Left lung (tissue), 4 donors: ENCODE measurements at regions not wholly inside any gene's neighbourhood (a gene's known extent, or its start where the extent isn't known, plus 50 kb on each side); places are given as distances from the start of the nearest gene placed in this dataset.

Experiments
- ATAC-seq: fragments of 200-7000 bp; cut with Tn5 transposase; one replicate; pipeline ENCODE4 v1.9.1; 2020; ENCODE audit warnings: moderate library complexity
- DNase-seq, 4 donors: peaks; one replicate each; pipeline ENCODE4 v3.0.0-alpha.2; 2013 to 2020
- H3K27ac ChIP-seq, 2 donors: fragments of 200-600 bp; sonication (generic) in 1 of 2; one replicate each; pipeline versions ENCODE4 v1.5.0 to v1.8.0; 2020 to 2021
- H3K27me3 ChIP-seq, 2 donors: fragments of 200-600 bp; sonication (generic) in 1 of 2; one replicate each; pipeline versions ENCODE4 v1.5.0 to v1.8.0; 2020 to 2021
- H3K36me3 ChIP-seq, 2 donors: fragments of 200-600 bp; sonication (generic) in 1 of 2; one replicate each; pipeline versions ENCODE4 v1.5.0 to v1.8.0; 2020 to 2021
- H3K4me1 ChIP-seq, 2 donors: fragments of 200-600 bp; one replicate each; pipeline ENCODE4 v1.8.0; 2021
- H3K4me3 ChIP-seq, 2 donors: fragments of 200-600 bp; sonication (generic) in 1 of 2; one replicate each; pipeline versions ENCODE4 v1.5.0 to v1.8.0; 2020 to 2021; ENCODE audit warnings: mild to moderate bottlenecking in 1 of 2
- H3K9me3 ChIP-seq, 2 donors: fragments of 200-600 bp; sonication (generic) in 1 of 2; one replicate each; pipeline versions ENCODE4 v1.5.0 to v1.8.0; 2020 to 2021
- CTCF ChIP-seq, 2 donors: fragments of 200-600 bp; sonication (generic) in 1 of 2; IDR thresholded peaks; one replicate each; pipeline versions ENCODE4 v1.5.0 to v1.8.0; 2021; ENCODE audit warnings: antibody characterized with exemption in 2 of 2
- intact Hi-C, 2 donors: fragments of 100-400 bp; cut with DNase I; formaldehyde crosslinking; loops; one replicate each; pipeline versions ENCODE4 v1.11.2 to v1.14.2; 2022
- donor health status: DM: no; HTN: yes; CAD: no.
- donor health status: DM: no; HTN: no; CAD: no.

- no peaks in the 10 kb centered on the region for H3K27me3 ChIP-seq
- TF ChIP-seq CTCF (IDR thresholded peaks at IDR 0.05) = no peak
- DNase-seq (no peak), ATAC-seq (no peak)
- no peaks in the 10 kb centered on the region for H3K36me3 ChIP-seq
- no peaks in the 10 kb centered on the region for H3K9me3 ChIP-seq
- intact Hi-C loops = no loop called here
- no peak overlapping the region for H3K4me3 ChIP-seq
- H3K4me1 ChIP-seq = peaks cover 0 to 7% of the 10 kb centered on the region in 2 donors
- peak overlapping the region in 1 of 2 donors; percentile 55 for H3K27ac ChIP-seq
Observed at GRCh38 chr6:21997119-21998037, 299.5 kb downstream of the PRL start.

- TF ChIP-seq CTCF (IDR thresholded peaks at IDR 0.05) = no peak
- no peak overlapping the region for H3K4me3 ChIP-seq
- H3K27ac ChIP-seq = peak overlapping the region; percentile 4 to 23
- no peaks in the 10 kb centered on the region for H3K27me3 ChIP-seq
- peaks cover 0 to 7% of the 10 kb centered on the region in 2 donors for H3K4me1 ChIP-seq
- ATAC-seq (no peak), DNase-seq (no peak)
- no peaks in the 10 kb centered on the region for H3K9me3 ChIP-seq
- no peaks in the 10 kb centered on the region for H3K36me3 ChIP-seq
- intact Hi-C loops = no loop called here
Observed at GRCh38 chr6:21998582-21998981, 298.3 kb downstream of the PRL start.

- Histone ChIP-seq H3K27ac (peak overlapping the region; percentile 4 to 23), H3K27me3 (no peaks in the 10 kb centered on the region), H3K4me1 (peaks cover 0 to 7% of the 10 kb centered on the region in 2 donors), H3K36me3 (no peaks in the 10 kb centered on the region), H3K9me3 (no peaks in the 10 kb centered on the region), H3K4me3 (no peak overlapping the region)
- ATAC-seq (peak; percentile 14), DNase-seq (no peak)
- TF ChIP-seq CTCF (IDR thresholded peaks at IDR 0.05) = no peak
- intact Hi-C loops = no loop called here
Observed at GRCh38 chr6:21999012-21999528, 297.8 kb downstream of the PRL start.

GRCh38 chr6:21999741-22000140, 297.1 kb downstream of the PRL start:
- H3K9me3 ChIP-seq = no peaks in the 10 kb centered on the region
- no peaks in the 10 kb centered on the region for H3K36me3 ChIP-seq
- H3K27ac ChIP-seq = no peak overlapping the region
- no peak overlapping the region for H3K4me3 ChIP-seq
- H3K4me1 ChIP-seq = peaks cover 0 to 7% of the 10 kb centered on the region in 2 donors
- DNase-seq (no peak), ATAC-seq (no peak)
- no peaks in the 10 kb centered on the region for H3K27me3 ChIP-seq
- intact Hi-C loops = no loop called here
- no peak for TF ChIP-seq CTCF (IDR thresholded peaks at IDR 0.05)

- Histone ChIP-seq H3K27me3 (no peaks in the 10 kb centered on the region), H3K27ac (no peak overlapping the region), H3K9me3 (no peaks in the 10 kb centered on the region), H3K4me1 (peaks cover 0 to 7% of the 10 kb centered on the region in 2 donors), H3K4me3 (no peak overlapping the region), H3K36me3 (no peaks in the 10 kb centered on the region)
- no peak for TF ChIP-seq CTCF (IDR thresholded peaks at IDR 0.05)
- intact Hi-C loops = no loop called here
- DNase-seq = no peak
- no peak for ATAC-seq
Observed at GRCh38 chr6:22001396-22002027, 295.3 kb downstream of the PRL start.
